DOHH2 (cell line): ENCODE measurements at regions not wholly inside any gene's neighbourhood (a gene's known extent, or its start where the extent isn't known, plus 50 kb on each side); places are given as distances from the start of the nearest gene placed in this dataset.

Source experiments
- CTCF ChIP-seq: fragments of 200-600 bp; sonication (generic); IDR thresholded peaks from one replicate; pipeline ENCODE4 v1.5.1; 2014; ENCODE audit warnings: antibody characterized with exemption, mild to moderate bottlenecking, low read depth, low read length; ENCODE audit not compliant: poor library complexity, severe bottlenecking
- EZH2phosphoT487 ChIP-seq: fragments of 200-600 bp; sonication (generic); IDR thresholded peaks from 2 replicates; pipeline ENCODE4 v1.6.1; 2017; ENCODE audit warnings: borderline replicate concordance, mild to moderate bottlenecking, antibody characterized with exemption, low read length, moderate library complexity, mixed read lengths

- TF ChIP-seq CTCF (no peak), EZH2phosphoT487 (no peak)
Observed at GRCh38 chr10:121155742-121156474, 304.7 kb downstream of the WDR11 start.
